ENCODE measurements at regions not wholly inside any gene's neighbourhood (a gene's known extent, or its start where the extent isn't known, plus 50 kb on each side); places are given as distances from the start of the nearest gene placed in this dataset.
"Not testable (repeated sequence)": the region's sequence is repeated elsewhere in the genome, so short reads cannot be mapped to it uniquely, and the experiment has no call there.

DNA sequence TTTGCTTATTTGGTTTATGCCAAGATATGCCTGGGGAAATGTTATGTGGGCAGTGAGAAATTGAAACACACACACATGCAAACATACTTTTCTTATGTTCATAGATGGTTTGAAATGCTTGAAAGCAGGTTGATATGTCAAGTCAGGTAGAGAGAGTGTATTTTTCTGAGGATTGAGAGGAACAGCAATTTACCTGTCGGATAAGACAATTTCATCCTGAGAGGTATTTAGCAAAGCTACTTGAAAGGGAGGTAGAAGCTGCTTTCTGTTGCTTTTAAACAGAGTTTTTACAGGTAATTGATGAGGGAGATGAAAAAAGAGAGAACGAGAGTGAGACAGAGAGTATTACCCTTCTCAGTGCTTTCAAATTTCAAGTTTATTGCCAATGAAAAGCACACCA, 854.3 kb downstream of the CDH8 start:
- DNase-seq (ENCODE audit: low read depth): no peak

DNA sequence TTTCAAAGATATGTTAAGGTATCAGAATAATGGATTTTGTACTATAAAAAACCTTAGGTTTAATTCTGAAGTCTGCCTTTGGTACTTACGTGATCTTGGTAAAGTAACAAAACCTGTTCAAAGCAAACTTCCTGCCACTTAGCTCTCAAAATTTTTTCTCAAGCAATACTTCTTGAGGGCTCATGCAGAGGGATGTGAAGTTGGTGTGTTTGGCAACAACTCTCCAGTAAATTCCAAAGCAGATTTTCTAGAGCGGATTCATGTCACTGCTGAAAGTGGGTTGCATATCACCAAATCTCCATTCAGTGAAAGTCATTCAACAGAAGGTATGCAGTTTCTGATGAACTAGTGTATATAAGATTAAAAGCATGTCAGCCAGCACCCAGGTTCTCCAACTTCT, 856.7 kb downstream of the CDH8 start:
- DNase-seq (ENCODE audit: low read depth): no peak

DNA sequence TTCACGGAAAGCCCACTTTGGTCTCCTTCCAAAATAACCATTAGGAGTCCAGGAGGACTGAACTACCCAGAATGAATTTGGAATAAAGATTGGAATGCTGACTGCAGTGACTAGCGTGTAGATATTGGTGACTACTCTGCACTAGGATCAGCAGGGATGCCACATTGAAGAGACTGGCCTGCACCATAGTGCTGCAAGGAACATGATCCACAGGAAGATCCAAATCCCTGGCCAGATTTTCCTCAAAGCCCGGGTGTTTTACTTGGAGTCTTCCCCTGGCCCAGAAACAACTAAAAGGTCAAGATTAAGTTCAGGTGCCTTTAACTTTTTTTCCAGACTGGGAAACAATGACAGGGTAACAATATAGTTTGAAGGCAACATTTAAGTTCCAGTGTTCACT, 870.4 kb downstream of the CDH8 start:
- no peak for DNase-seq (ENCODE audit: low read depth)

DNA sequence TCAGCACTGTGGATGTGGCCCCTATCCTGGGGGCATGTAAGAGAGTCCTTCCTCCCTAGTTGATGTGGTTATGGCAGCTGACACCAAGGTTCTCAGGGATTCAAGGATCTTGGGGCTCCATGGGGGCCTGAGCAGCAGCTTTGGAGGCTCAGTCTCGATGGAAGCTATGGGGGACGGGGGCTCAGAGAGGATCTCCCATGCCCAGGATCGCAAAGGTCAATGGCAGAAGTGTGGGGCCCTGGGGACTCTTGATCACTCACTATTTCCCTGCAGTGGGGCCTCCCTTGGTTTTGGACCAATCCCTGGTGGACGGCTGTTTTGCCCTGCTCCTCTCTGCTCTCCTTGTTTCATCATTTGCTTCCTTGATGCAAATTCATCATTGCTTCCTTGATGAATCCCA, 885.9 kb downstream of the CDH8 start:
- no peak for DNase-seq (ENCODE audit: low read depth)

DNA sequence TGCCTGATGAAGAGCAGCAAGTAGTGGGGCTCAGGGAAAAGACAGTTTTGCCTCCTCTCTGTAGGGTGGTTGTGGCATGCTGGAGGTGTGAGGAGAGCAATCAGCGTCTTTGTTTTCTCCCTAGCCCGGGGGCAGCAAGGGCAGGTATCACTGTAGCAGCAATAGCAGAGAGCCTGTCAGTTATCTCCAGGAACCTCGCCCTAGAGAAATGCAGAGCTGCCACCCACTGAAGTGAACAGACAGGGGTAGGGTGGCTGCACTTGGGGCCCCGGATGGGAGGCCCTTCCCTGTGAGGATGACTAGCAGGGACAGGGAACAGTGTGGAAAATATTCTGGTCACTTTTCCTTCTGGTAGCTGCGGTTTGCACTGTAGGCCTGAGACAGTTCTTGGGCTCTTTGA, 886.5 kb downstream of the CDH8 start:
- no peak for DNase-seq (ENCODE audit: low read depth)

DNA sequence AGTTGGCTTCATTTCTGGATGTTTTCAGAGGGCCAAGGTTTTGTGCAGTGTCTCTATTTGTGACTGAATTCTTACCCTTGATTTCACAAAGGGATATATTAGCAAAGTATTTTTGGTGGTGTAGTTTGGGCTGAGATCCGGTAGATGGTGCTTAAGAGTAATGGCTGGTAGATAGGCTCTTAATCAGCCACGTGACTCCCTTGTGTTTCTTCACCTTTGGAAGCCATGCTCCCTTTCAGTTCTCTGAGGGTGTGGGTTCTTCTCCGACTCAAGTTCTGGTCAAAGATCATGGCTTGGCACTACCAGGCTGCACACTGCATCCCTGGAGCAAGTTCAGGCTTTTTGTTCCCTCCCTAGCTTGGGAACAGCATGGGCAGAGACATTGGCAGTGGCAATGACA, 887.3 kb downstream of the CDH8 start:
- no peak for DNase-seq (ENCODE audit: low read depth)

DNA sequence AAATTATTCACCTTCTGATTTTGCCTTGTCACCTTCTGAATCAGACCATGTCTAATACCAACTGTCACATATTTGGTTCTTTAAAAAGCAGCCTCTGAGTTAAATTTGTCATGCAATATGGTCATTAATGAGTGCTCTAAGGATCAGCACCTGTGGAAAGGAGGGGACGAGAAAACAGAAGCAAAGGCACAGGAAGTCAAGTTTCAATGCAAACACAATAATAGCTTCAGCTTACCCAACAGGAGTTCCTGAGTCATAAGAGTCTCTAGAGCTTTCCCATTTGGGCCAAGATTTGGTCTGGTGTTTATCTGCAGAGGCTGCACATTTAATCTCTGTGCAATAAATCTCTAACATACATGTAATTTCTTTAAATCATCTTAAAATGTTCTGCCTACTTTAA, 889.8 kb downstream of the CDH8 start:
- DNase-seq (ENCODE audit: low read depth): no peak

DNA sequence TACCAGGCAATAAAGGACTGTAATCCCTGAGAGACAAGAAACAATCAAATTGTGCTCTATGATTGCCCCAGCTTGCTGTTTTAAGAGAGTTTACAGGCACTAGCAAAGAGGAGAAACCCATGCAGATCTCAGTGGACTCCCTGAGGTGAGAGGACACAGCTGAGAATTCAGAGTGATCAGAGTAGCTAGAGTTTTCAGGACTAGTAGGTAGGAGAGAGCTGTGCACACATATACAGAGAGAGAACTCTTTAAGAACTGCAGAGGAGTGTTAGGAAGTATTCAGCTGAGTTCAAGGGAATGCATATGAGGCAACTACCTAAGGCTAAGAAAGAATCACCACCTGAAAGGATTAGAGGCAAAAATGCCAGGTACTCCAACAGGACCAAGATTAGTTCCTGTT, 904.8 kb downstream of the CDH8 start:
- no peak for DNase-seq (ENCODE audit: low read depth)

DNA sequence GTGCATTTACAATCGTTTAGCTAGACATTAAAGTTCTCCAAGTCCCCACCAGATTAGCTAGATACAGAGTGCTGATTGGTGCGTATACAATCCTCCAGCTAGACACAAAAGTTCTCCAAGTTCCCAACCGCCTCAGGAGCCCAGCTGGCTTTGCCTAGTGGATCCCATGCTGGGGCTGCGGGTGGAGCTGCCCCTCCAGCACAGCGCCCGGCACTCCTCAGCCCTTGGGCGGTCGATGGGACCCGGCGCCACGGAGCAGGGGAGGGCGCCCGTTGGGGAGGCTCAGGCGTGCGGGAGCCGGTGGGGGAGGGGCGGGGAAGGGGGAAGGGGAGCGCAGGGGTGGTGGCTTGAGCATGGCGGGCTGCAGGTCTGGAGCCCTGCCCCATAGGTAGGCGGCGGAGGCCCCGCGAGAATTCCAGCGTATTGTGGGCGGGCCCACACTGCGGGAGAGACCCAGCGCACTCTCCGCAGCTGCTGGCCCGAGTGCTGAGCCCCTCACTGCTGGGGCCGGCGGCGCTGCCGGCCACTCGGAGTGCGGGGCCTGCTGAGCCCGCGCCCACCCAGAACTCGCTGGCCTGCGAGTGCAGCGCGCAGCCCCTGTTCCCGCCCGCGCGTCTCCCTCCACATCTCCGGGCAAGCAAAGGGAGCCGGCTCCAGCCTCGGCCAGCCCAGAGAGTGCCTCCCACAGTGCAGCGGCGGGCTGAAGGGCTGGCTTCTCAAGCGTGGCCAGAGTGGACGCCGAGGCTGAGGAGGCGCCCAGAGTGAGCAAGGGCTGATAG, 907.5 kb downstream of the CDH8 start:
- no peak for DNase-seq (ENCODE audit: low read depth)

DNA sequence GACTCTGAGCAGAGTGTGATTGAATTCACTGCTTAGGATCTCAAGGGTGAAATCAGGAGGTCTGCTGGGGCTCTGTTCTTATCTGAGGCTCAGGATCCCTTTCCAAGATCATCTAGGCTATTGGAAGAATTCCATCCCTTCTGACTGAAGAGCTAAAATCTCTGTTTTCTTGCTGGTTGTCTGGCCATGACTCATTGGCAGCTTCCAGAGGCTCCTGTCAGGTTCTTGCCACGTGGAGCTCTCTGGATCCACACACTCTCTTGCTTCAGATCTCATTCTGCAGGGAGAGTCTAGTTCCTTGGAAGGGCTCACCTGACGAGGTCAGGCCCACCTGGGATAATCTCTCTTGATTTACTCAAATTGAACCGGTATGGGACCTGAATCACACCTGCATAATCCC, 930.7 kb downstream of the CDH8 start:
- no peak for DNase-seq (ENCODE audit: low read depth)

DNA sequence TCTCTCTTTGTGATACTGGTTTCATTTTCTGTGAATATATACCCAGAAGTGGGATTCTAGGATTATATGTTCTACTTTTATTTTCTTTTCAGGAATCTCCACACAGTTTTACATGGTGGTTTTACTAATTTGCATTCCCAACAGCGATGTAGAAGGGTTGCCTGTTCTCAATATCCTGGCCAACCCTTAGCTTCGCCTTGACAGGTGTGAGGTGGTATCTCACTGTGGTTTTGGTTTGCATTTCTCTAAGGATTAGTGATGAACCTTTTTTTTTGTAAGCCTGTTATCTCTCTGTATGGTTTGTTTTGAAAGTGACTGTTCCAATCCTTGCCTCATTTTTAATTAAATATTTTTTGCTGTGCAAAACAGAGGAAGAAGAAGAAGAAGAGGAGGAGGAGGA, 937.7 kb downstream of the CDH8 start:
- no peak for DNase-seq (ENCODE audit: low read depth)

DNA sequence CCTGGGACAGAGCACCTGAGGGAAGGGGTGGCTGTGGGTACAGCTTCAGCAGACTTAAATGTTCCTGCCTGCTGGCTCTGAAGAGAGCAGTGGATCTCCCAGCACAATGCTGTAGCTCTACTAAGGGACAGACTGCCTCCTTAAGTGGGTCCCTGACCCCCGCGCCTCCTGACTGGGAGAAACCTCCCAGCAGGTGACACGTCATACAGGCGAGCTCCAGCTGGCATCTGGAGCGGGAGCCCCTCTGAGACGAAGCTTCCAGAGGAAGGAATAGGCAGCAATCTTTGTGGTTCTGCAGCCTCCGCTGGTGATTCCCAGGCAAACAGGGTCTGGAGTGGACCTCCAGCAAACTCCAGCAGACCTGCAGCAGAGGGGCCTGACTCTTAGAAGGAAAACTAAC, 944.9 kb downstream of the CDH8 start:
- DNase-seq (ENCODE audit: low read depth): not testable (repeated sequence)

DNA sequence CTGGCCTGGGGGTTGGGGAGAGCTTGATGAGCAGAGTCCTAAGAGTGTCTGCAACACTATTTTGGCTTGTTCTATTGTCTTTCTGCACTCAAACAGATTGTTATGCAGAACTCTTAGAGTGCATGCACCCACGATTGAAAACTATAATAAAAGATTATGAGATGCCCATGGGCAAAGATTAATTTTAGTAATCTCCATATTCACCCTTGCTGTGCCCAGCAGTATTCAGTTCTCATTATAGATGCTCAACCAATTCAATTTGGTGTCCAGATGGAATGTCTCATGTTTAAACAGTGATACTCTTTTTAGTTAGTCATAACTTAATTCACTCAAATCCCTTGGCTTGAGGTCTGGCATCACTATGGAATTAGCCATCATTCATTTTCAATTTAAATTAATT, 952.5 kb downstream of the CDH8 start:
- DNase-seq (ENCODE audit: low read depth): no peak

DNA sequence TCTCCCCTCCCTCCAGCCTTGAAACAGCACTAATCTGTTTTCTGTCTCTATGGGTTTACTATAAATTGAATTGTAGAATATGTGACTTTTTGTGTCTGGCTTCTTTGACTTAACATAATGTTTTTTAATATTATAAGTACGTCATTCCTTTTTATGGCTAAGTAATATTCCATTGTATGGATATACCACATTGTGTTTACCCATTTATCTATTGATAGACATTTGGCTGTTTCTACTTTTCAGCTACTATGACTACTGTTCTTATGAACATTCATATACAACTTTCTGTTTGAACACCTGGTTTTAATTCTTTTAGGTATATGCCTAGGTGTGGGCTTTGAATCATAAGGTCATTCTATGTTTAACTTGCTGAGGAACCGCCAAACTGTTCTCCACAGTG, 961.9 kb downstream of the CDH8 start:
- no peak for DNase-seq (ENCODE audit: low read depth)

DNA sequence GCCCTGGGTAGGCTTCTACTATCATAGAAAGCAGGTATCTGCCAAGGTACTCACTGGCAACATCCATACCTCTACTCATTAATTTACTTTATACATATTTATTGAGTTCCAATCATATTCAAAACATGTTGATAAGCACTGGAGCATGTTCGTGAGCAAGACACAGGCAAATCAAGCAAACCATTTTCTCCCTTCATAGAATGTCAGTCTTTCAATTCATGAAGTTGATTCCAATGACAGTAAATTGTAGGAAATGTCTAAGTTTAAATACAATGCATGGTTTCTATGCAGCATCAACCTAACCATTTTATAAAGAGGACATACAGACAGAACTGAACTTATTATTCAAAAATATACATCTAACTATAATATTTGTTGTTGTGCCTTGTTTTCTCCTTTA, 978.6 kb downstream of the CDH8 start:
- DNase-seq (ENCODE audit: low read depth): no peak

DNA sequence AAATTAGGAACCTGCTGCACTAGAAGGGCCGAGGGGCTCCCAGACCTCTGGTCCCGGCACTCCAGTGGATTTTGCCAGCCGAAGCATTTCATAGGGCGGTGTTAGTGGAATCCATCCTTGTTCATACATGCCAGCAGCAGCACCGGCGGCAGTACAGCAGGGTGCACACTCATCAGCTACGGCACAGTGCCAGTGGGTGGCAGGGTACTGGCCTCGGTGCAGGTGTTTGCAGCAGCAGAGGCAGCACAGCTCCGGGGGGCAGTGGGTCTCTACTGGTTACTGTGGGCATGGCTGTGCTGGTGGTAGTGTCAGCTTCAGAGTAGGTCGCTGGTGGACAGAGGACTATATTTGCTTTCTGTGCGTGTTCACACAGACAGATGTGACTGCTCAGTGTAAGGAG, 985.7 kb downstream of the CDH8 start:
- DNase-seq (ENCODE audit: low read depth): no peak

DNA sequence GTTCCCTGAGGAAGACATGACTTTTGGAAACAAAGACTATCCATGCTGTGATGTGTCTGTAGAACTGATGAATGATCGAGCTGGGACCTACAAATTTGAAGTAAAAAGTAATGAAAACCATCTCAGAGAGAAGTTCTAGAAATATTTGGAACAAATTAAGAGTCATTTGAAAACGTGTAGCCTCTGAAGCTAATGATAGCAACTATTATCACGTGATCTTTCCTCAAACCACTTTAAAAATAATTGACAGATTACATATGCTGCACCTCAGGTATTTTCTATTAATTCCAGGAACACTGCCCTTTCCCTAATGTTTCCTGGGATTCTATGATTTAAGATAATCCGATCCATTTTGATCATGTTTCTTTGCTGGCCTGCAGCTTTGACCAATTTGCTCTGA, 990.3 kb downstream of the CDH8 start:
- DNase-seq (ENCODE audit: low read depth): no peak

DNA sequence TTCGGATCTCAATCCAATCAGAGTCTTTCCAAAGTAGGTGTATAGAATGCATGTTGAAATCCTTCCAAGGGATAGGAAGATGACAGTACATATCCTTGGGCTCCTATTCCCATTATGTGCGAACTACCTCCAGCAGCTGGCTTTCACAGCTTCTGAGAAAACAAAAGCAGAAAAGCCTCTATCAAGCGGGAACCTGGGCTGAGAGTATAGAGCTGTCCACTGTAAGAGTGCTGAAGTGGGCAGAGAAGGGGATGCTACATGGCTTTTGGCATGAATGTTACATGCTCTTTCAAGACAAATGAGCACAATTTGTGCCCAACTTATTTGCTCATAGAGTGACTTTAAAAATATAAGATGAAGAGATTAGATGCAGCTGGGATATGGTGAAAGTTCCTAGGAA, 993.5 kb downstream of the CDH8 start:
- no peak for DNase-seq (ENCODE audit: low read depth)

DNA sequence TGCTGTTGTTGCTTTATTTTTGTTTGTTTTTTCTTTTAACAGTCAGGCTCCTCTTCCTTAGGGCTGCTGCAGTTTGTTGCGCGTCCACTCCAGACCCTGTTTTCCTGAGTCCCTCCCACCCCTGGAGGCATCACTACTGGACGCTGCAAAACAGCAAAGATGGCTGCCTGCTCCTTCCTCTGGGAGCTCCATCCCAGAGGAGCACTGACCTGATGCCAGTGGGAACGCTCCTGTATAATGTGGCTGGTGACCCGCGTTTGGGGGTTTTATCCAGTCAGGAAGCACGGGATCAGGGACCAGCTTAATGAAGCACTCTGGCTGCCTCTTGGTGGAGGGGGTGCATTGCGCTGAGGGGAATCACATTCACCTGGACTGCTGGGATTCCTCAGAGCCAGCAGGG, 1005.6 kb downstream of the CDH8 start:
- no peak for DNase-seq (ENCODE audit: low read depth)

DNA sequence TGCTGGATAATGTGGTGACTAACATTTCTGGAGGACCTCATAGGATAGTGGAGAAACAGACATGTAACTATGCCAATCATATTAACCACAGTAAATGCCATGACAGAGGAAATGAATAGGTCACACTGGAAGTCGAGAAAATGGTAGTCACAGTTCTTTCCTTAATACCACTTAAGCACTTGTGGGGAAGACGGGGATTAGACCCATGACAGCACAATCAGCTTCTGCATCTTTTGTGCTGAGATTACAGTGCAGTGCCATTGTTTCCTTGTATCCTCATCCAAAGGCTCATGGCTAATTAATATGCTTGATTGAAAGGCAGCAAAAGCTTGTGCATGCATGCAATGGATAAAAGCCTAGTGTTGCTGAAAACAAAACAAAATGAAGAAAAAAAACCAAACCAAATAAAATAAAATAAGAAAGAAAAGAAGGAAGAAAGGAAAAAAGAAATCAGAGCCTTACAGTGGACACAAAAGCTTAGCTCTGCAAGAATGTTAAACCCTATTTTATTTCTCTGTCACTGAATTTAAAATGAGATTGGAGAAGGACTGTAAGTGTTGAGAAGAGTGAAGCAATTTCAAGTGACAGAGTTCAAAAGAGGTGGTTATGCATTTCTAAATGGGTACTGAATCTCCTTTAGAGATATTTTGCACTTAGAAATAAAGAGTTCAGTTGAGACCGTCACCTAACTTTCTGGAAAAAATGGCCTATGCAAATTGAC, 1011.9 kb downstream of the CDH8 start:
- DNase-seq (ENCODE audit: low read depth): no peak

DNA sequence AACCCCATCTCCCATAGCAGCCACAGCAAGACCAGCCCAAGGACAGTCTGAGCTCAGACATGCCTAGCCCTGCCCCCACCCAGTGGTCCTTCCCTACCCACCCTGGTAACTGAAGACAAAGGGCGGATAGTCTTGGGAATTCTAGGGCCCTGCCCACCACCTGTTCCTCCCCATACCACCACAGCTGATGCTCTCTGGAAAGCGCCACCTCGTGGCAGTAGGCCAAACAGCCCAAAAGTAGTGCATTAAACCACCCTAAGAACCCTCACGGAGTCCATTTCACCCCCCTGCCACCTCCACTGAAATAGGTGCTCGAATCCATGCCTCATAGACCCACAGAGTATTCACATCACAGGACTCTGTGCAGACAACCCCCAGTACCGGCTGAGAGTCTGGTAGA, 1021.4 kb downstream of the CDH8 start:
- DNase-seq (ENCODE audit: low read depth): no peak

DNA sequence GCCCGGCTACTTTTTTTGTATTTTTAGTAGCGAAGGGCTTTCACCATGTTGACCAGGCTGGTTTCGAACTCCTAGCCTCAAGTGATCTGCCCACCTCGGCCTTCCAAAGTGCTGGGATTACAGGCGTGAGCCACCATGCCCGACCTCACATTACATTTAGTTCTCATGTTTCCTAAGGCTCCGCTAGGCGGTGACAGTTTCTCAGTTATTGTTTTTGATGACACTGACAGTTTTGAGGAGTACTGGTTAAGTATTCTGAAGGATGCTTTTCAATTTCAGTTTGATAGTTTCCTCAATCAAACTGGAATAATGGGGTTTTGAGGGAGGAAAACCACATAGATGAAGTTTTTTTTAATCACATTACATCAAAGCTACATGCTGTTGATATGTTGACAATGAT, 1028.5 kb downstream of the CDH8 start:
- no peak for DNase-seq (ENCODE audit: low read depth)

DNA sequence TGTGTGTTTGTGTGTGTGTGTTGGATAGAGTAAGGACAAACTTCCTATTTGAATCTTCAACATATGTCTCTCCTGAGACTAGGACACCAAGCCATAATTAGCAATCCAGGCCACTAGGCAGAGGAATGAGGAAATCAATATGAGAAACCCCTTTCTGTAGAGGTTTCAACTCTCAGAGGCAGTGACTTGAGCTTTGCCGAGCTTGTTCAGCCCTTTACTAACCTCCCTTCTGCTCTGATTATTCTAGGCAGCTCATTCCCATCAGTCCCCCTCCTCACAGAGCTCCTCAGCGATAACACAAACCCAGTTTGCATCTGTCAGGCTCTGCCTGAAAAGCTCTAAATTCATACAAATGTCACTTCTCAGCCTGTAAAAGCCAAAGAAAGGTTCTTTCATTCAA, 1030.3 kb downstream of the CDH8 start:
- no peak for DNase-seq (ENCODE audit: low read depth)
